ENCODE measurements at regions not wholly inside any gene's neighbourhood (a gene's known extent, or its start where the extent isn't known, plus 50 kb on each side); places are given as distances from the start of the nearest gene placed in this dataset.

DNA sequence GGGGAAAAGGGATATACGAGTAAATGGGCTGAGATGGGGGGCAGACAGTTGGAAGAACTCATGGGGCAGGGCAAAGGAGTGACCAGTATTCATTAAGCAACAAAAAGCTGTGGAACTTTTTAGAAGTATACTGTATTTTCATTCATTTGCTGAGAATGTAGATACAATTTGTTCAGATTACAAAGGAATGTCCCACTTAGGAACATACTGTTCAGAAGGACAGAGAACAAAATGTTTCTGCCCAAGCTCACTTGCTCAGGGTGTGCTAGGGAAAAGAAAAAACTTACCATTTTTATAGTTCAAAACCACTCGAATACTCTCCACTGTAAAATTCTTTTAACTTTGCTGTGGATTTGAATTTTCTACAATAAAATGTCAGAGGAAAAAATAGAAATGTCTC, 135.2 kb upstream of the AFF2 start:
- DNase-seq (ENCODE audit: low read depth in 3 of 3): no peak

- DNase-seq (ENCODE audit: low read depth in 3 of 3): no peak
Measured at GRCh38 chrX:148371291-148371690, 129.1 kb upstream of the AFF2 start.

- DNase-seq (ENCODE audit: low read depth in 3 of 3): no peak
Measured at GRCh38 chrX:148372925-148373324, 127.5 kb upstream of the AFF2 start.

- no peak for DNase-seq (ENCODE audit: low read depth in 3 of 3)
Measured at GRCh38 chrX:148376342-148376741, 124.1 kb upstream of the AFF2 start.

DNA sequence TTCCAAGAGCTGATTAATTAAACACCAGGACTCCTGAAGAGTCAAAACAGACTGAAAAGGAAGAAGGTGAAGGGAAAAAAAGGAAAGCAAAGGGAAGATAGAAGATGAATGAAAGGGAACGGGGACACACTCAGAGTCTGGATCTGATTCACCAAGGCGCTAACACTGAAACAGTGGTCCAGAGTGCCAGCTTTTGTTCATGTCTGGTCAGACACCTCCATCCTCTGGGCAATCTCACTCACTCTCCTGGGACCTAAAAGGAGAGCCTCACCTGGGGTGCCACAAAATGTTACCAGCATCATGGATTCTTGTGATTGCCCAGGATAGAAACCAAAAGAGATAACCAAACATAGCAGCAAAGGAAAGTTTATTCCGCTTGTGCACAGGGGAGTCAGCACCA, 120.3 kb upstream of the AFF2 start:
- DNase-seq (ENCODE audit: low read depth in 3 of 3): no peak

GRCh38 chrX:148380650-148381561, 119.5 kb upstream of the AFF2 start:
- peak; percentile 15 to 41 (median 22) for DNase-seq (ENCODE audit: low read depth in 3 of 3)

DNA sequence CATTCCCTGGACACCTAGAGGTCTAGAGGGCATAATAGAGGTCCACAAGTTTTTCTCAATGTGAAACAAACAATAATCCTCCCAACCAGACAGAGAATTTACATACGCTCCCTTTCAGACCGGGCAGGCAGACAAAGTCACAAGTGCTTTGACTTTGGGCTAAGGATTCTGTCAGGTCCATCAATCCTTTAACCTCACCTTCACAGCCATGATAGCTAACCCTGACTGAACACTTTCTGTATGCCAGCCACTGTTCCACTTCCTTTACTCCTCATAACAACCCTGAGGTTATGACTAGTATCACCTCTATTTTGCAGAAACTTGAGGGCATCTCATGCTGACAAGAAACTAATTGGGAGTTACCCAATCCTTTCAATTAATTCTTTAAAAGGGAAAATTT, 118.8 kb upstream of the AFF2 start:
- no peak for DNase-seq (ENCODE audit: low read depth in 3 of 3)

- no peak for DNase-seq (ENCODE audit: low read depth in 3 of 3)
Measured at GRCh38 chrX:148382983-148383382, 117.4 kb upstream of the AFF2 start.

- DNase-seq (ENCODE audit: low read depth in 3 of 3): no peak
Measured at GRCh38 chrX:148385471-148385870, 114.9 kb upstream of the AFF2 start.

- no peak for DNase-seq (ENCODE audit: low read depth in 3 of 3)
Measured at GRCh38 chrX:148389629-148390028, 110.8 kb upstream of the AFF2 start.

DNA sequence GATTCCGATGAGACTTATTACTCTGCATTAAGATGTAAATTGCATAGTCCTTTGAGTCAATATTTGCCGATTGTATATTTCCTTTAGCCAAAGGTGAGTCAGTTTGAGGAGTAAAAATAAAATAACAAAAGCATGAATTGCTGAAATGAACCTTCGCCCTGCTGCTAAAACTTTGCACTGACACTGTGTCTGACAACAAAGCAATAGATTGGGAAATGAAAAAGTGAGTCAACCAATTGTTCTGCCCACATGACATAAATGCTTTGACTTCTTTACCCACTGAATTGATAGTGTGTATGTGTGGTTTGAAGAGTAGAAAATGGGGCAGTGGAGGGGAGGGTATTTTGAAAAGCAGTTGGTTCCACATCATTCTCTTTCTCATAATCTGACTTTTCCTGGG, 88.4 kb upstream of the AFF2 start:
- DNase-seq (ENCODE audit: low read depth in 3 of 3): no peak

GRCh38 chrX:148416142-148416541, 84.3 kb upstream of the AFF2 start:
- no peak for DNase-seq (ENCODE audit: low read depth in 3 of 3)

DNA sequence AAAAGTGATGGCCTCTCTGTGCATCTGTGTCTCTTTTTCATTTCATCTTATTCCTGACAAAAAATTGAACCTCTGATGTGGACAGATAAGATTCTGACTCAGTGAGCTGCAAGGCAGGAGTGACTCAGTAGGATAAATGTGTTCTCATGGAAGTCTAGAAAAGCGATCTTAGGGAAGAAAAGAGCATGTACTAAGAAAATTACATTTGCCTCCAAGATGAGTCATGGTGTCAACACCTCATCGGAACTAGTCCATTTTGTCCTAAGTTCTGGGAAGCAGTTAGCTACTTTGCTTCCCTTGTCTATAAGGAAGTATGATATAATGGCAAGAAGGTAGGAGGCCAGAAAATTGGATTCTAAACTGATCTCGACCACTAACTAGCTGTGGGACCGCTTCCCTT, 83.5 kb upstream of the AFF2 start:
- DNase-seq (ENCODE audit: low read depth in 3 of 3): no peak

DNA sequence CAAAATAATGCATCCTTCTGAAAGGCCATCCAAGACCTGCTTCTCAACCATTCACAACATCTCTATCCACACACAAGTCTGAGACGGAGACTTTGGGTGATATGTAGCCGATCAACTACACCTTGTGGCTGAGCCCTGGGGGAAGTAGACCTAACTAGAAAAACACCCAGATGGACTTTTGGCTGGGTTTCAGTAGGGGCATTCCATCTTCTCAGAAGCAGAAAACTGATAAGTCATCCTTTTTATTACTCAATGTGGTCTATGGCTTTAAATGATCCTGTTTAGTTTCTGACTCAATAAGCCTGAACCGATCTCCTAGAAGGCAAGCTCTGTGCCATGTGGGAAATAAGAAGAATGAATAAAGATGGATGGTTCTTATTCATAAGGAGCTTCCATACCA, 82.5 kb upstream of the AFF2 start:
- DNase-seq (ENCODE audit: low read depth in 3 of 3): no peak

DNA sequence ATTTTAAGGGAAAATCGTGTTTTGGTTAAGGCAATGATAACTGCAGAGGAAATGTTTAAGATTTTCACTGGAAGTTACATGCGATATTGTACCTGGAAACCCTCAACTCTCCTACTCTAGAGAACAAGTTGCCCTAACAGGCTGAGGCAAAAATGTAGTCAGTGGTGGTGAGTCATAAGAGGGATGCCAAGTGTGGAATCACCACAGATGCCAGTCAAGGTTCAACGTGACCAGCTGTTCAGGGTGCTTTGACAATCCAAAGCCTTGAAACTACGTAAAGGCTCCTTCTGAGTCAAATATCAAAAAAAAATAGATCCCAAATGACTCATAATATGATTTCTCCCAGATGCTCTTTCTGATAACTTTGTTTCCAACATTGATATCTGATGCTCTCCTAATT, 77.9 kb upstream of the AFF2 start:
- DNase-seq (ENCODE audit: low read depth in 3 of 3): no peak

- no peak for DNase-seq (ENCODE audit: low read depth in 3 of 3)
Measured at GRCh38 chrX:148424570-148424969, 75.8 kb upstream of the AFF2 start.

DNA sequence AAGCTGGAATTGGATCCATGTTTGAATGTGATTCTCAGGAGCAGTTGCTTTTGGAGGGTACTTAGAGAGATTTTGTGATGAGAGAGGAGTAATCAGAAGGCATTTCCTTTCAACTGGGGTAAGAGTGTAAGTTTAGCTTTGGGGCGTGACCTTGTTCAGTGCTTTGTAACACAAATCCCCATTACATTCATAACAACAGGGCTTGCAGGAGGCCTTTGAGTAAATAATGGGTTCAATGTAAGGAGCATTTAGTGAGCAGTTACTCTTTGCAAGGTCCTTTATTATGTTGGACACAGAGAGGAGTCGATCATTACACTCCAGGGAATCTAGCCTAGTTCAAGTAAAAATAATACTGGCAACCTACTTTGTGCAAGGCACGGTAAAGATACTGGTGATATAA, 74.0 kb upstream of the AFF2 start:
- DNase-seq (ENCODE audit: low read depth in 3 of 3): no peak

DNA sequence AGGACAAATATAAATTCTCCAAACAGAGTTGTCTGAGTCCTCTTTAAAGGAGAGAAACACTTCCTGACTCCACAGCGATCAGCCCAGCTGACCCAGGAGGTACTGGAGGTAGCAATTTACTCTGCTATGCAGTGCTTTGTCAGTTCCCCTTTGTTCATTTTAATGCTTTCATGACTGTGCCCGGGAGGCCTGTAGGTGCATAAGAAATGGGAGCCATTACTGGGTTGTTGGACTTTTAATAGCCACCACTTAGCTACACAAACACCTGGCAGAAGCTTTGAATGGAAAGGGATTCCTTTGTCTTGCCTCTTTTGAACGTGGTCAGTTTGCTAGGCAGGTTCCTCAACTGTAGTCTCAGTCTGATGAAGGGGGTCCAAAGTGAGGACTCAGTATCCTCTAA, 59.0 kb upstream of the AFF2 start:
- DNase-seq (ENCODE audit: low read depth in 3 of 3): no peak

DNA sequence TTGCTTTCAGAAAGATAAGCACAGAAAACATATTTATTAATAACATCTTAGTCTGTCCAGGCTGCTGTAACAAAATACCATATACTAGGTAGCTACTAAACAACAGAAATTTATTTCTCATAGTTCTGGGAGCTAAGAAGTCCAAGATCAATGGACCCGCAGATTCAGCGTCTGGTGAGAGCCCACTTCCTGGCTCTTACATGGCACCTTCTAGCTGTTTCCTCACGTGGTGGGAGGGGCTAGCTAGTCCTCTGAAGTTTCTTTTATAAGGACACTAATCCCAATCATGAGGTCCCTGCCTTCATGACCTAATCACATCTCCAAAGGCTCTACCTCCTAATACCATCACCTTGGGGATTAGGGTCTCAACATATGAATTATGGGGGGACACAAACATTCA, 57.2 kb upstream of the AFF2 start:
- no peak for DNase-seq (ENCODE audit: low read depth in 3 of 3)

DNA sequence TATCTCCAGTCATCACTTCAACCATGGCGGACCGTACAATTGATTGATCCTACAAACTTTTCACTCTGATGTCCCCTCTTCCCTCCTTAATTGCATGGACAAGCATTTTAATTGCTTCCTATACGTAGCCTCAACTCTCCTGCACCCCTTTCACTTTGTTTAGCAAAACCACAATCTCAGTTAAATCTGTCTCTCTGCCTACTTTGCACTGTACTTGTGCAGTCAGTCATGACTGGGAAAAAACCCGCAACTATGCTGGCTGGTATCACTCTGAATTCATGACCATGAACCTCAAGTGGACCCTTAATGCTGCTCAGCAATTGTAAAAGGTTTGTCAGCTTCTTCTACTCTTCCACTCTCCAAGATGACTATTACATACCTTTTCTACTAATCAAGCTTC, 51.7 kb upstream of the AFF2 start:
- no peak for DNase-seq (ENCODE audit: low read depth in 3 of 3)

Measured in stimulated activated CD4-positive, alpha-beta T cell treated with anti-CD3 and anti-CD28 coated beads, TNF-alpha, amount 100 ng/mL, for 24 hours (primary cell).